Choroid plexus epithelial cell (primary cell): ENCODE measurements at regions not wholly inside any gene's neighbourhood (a gene's known extent, or its start where the extent isn't known, plus 50 kb on each side); places are given as distances from the start of the nearest gene placed in this dataset.

Source experiments
- DNase-seq: peaks from one replicate; pipeline ENCODE4 v3.0.0-alpha.2; 2010; ENCODE audit warnings: low read depth
- H3K4me3 ChIP-seq: 2 replicates; pipeline ENCODE4 v1.5.1; 2011; ENCODE audit warnings: low read depth, mild to moderate bottlenecking, control low read depth, low read length, moderate library complexity
- TF ChIP-seq, protein P1 (sequence below): conservative IDR thresholded peaks from 2 replicates; pipeline ENCODE4 v1.5.1; 2011; ENCODE audit warnings: low read depth, mild to moderate bottlenecking, control low read depth, inconsistent platforms, low read length, moderate library complexity

DNA sequence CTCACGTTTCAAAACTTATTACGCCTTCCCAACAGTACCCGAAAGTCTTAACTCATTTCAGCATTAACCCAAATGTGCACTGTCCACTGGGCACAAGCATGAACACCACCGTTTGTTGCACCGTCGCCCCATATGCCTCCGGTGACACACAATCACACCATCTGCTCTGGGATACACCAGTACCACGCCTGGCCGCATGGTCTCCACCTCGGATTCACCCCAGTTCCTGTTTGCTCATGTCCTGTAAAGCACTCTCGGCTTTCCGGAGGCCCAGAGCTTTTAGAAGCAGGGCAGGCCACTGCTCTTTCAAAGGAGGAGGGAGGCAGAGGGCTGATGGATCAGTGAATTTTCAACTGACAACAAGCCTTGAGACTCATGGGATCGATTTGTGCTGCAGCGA, 1570.0 kb upstream of the DEFB115 start:
- no peak for DNase-seq
- TF ChIP-seq, protein P1, sequence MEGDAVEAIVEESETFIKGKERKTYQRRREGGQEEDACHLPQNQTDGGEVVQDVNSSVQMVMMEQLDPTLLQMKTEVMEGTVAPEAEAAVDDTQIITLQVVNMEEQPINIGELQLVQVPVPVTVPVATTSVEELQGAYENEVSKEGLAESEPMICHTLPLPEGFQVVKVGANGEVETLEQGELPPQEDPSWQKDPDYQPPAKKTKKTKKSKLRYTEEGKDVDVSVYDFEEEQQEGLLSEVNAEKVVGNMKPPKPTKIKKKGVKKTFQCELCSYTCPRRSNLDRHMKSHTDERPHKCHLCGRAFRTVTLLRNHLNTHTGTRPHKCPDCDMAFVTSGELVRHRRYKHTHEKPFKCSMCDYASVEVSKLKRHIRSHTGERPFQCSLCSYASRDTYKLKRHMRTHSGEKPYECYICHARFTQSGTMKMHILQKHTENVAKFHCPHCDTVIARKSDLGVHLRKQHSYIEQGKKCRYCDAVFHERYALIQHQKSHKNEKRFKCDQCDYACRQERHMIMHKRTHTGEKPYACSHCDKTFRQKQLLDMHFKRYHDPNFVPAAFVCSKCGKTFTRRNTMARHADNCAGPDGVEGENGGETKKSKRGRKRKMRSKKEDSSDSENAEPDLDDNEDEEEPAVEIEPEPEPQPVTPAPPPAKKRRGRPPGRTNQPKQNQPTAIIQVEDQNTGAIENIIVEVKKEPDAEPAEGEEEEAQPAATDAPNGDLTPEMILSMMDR, result no peak
- no peak overlapping the region for H3K4me3 ChIP-seq

DNA sequence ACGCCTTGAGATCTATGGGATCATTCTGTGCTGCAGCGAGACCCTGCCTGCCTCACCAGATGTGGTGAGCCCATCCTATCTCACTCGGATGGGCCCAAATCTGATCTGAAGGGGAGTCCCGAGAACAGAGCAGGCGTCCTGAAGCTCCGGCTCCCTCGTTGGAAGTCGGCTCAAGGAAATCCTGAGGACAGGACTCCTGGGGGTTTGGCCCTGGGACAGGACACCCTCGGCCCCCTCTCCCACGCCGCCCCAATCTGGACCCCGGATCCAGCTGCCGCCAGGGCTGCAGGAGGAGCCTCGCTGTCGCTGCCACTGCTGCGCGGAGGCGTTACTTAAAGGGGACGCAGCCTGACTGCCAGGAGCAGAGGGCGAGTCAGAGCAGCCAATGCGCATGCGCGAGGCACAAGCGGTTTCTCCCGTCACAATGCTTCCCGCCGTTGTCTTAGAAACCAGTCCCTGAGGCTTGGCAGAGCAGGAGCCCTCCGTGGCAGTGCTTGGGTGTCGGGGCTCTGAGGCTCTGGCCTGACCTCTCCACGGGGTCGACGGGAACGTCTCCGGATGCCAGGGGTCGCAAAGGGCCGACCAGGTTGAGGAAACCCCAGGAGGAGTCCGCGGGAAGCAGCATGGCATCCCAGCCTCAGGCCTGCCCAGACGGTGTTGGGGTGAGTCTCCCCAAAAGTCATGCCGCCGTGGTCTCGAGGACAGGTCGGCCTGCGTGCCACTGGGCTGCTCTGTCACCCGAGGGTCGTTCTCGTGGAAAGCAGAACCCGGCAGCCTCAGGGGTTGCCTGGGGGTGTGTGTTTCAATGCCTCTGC, 1567.8 kb upstream of the DEFB115 start:
- DNase-seq, result no peak
- no peak overlapping the region for H3K4me3 ChIP-seq
- TF ChIP-seq, protein P1, result no peak

DNA sequence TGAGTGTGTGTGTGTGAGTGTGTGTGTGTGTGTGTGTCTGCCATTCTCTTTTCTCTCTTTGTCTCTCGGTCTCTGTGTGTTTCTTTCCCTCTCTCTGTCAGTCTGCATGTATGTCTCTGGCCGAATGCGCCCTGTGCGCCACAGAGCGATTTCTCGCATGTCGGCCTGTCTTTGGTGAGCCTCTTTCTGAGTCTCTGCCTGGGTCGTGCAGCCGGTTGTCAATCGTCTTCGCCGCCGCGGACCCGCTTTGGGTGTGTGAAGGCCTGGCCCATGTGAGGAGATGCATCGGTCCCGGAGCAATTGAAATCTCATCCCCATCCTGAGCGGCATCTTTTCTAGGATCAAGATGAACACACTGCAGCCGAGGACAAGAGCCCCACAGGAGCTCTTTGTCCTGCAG, 1567.2 kb upstream of the DEFB115 start:
- DNase-seq, result no peak
- H3K4me3 ChIP-seq, result no peak overlapping the region
- TF ChIP-seq, protein P1, result no peak

DNA sequence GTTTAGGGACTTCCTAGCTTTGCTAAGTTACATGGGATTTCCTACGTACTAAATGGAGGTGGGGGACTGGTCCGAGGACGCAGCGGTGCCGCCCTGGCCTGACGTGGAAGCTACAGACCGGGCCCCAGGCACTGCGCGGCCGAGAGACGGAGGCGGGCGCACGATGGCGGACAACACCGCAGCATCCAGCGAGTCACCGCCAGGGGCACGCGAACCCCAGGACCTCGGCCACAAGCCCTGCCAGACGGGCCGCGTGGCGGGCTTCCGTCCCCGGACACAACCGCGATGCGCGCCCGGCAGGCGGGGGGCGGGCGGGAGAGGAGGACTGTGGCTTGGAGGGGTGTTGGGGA, 1516.9 kb upstream of the DEFB115 start:
- TF ChIP-seq, protein P1, result no peak
- DNase-seq, result no peak
- H3K4me3 ChIP-seq, result no peak overlapping the region

DNA sequence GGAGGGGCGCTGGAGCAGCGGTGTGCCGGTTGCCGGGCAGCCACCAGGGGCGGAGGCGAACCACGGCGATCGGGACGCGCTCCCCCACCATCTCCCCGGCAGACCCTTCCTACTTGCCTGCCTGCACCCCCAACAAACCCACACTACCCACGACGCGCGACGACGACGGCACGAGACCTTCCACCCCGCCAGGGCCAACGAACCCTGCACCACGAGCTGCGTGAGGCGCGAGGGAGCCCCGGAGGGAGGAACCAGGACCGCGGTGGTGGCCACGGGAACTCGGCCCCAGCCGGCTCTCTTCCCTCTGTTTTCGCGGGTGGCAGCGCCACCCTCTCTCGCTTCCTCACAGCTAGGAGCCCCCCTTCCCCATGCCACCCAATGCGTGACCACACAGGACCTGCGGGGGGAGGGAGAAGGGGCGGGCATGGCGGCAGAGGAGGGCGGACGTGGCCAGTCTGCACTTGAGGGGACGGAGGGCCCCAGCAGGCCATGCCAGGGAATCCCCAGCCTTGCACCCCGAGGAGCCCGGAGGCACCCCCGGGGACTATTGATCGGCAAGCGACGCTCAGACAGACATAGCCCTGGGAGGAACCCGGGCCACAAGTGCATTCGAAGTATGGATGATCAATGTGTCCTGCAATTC, 1516.4 kb upstream of the DEFB115 start:
- TF ChIP-seq, protein P1, result no peak
- DNase-seq, result no peak
- H3K4me3 ChIP-seq, result no peak overlapping the region

DNA sequence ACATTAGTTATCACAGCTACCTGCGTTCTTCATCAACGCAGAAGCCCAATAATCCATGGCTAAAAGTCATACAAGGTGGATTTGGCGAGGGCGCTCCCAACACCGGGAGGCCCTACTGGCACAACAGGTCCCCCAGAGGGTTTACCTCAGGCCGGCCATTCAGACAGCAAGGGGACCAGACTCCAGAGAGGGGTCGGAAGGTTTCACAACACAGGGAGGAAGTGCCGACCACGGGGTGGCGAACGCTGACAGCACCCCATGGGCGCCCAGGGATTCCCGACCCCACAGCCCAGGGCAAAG, 1515.9 kb upstream of the DEFB115 start:
- TF ChIP-seq, protein P1, result no peak
- DNase-seq, result no peak
- H3K4me3 ChIP-seq, result no peak overlapping the region
